Smooth muscle cell (in vitro differentiated cells): ENCODE measurements at regions not wholly inside any gene's neighbourhood (a gene's known extent, or its start where the extent isn't known, plus 50 kb on each side); places are given as distances from the start of the nearest gene placed in this dataset.

ENCODE experiments used
- DNase-seq: peaks from one replicate; lab custom pipeline; 2025; ENCODE audit not compliant: unreplicated experiment; lab: John Stamatoyannopoulos, UW
- H2AFZ ChIP-seq: fragments of 200-600 bp; sonication (generic); 2 replicates; pipeline ENCODE4 v1.6.0; 2016; ENCODE audit warnings: antibody characterized with exemption, low read depth, mild to moderate bottlenecking
- H3F3A ChIP-seq: fragments of 200-600 bp; sonication (generic); 2 replicates; pipeline ENCODE4 v1.6.0; 2017; ENCODE audit warnings: antibody characterized with exemption, low read depth
- H3K27ac ChIP-seq: fragments of 200-600 bp; sonication (generic); 2 replicates; pipeline ENCODE4 v1.5.1; 2016; ENCODE audit warnings: low read depth, mild to moderate bottlenecking
- H3K27me3 ChIP-seq: fragments of 200-600 bp; sonication (generic); 2 replicates; pipeline ENCODE4 v1.6.1; 2016; ENCODE audit warnings: low read depth, mild to moderate bottlenecking
- H3K36me3 ChIP-seq: fragments of 200-600 bp; sonication (generic); 2 replicates; pipeline ENCODE4 v1.5.1; 2016; ENCODE audit warnings: low read depth
- H3K4me1 ChIP-seq: fragments of 200-600 bp; sonication (generic); 2 replicates; pipeline ENCODE4 v1.5.1; 2016; ENCODE audit warnings: low read depth
- H3K4me2 ChIP-seq: fragments of 200-600 bp; sonication (generic); 2 replicates; pipeline ENCODE4 v1.6.0; 2016; ENCODE audit warnings: mild to moderate bottlenecking
- H3K4me3 ChIP-seq: fragments of 200-600 bp; sonication (generic); 2 replicates; pipeline ENCODE4 v1.5.1; 2016; ENCODE audit warnings: mild to moderate bottlenecking
- H3K79me2 ChIP-seq: fragments of 200-600 bp; sonication (generic); 2 replicates; pipeline ENCODE4 v1.6.0; 2016; ENCODE audit warnings: low read depth, mild to moderate bottlenecking
- H3K9ac ChIP-seq: fragments of 200-600 bp; sonication (generic); 2 replicates; pipeline ENCODE4 v1.6.0; 2016; ENCODE audit warnings: low read depth
- H3K9me3 ChIP-seq: fragments of 200-600 bp; sonication (generic); replicated peaks from 2 replicates; pipeline ENCODE4 v1.5.1; 2016; ENCODE audit warnings: low read depth
- H4K20me1 ChIP-seq: fragments of 200-600 bp; sonication (generic); 2 replicates; pipeline ENCODE4 v1.6.0; 2016; ENCODE audit warnings: low read depth
- CTCF ChIP-seq: fragments of 200-600 bp; sonication (generic); IDR thresholded peaks from 2 replicates; pipeline ENCODE4 v1.5.1; 2017; ENCODE audit warnings: borderline replicate concordance, mild to moderate bottlenecking, antibody characterized with exemption; ENCODE audit not compliant: insufficient read depth, poor library complexity, severe bottlenecking
- WGBS: methylation state at CpG from one replicate; pipeline ENCODE4 v1.1.7; 2016; ENCODE audit warnings: low lambda C conversion rate; 5-methylcytosine and 5-hydroxymethylcytosine counted together

GRCh38 chr18:59767732-59768131, 70.5 kb upstream of the CCBE1 start:
- DNase-seq: no peak
- WGBS: 89% methylated on average over 2 of the region's 2 CpGs

GRCh38 chr18:59765343-59765742, 68.1 kb upstream of the CCBE1 start:
- no peak overlapping the region for H3K27ac ChIP-seq
- no peaks in the 10 kb centered on the region for H3K4me1 ChIP-seq

More at GRCh38 chr18:59767732-59768131, 70.5 kb upstream of the CCBE1 start:
- Histone ChIP-seq H3F3A (no peaks in the 10 kb centered on the region), H3K27ac (no peak overlapping the region), H3K4me2 (no peak overlapping the region), H4K20me1 (no peaks in the 10 kb centered on the region), H2AFZ (no peak overlapping the region), H3K9me3 (no peaks in the 10 kb centered on the region), H3K27me3 (peaks cover 24% of the 10 kb centered on the region), H3K4me3 (no peak overlapping the region), H3K79me2 (no peaks in the 10 kb centered on the region), H3K4me1 (no peaks in the 10 kb centered on the region), H3K9ac (no peak overlapping the region), H3K36me3 (no peaks in the 10 kb centered on the region)
- no peak for TF ChIP-seq CTCF

DNA sequence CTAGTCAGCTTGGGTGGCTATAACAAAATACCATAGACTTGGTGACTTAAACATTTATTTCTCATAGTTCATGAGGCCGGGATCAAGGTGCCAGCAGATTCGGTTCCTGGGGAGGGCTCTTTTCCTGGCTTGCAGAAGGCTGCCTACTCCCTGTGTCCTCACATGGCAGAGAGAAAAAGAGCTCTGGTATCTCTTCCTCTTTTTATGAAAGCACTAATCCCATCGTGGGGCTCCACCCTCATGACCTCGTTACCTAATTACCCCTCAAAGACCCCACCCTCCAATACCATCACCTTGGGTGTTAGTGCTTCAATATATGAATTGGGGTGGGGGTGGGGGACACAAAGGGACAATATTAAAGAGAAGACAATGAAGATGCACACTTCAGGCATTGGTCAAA, 67.1 kb upstream of the CCBE1 start:
- Histone ChIP-seq H3K9ac (no peak overlapping the region), H3K27ac (no peak overlapping the region), H2AFZ (no peak overlapping the region), H3F3A (no peaks in the 10 kb centered on the region), H3K36me3 (no peaks in the 10 kb centered on the region), H3K27me3 (no peaks in the 10 kb centered on the region), H4K20me1 (no peaks in the 10 kb centered on the region), H3K79me2 (no peaks in the 10 kb centered on the region), H3K4me3 (no peak overlapping the region), H3K4me1 (no peaks in the 10 kb centered on the region), H3K4me2 (no peak overlapping the region), H3K9me3 (no peaks in the 10 kb centered on the region)
- DNase-seq: no peak
- WGBS: 88% methylated on average over 4 of the region's 4 CpGs
- TF ChIP-seq CTCF: no peak

More at GRCh38 chr18:59765343-59765742, 68.1 kb upstream of the CCBE1 start:
- Histone ChIP-seq H3K79me2 (no peaks in the 10 kb centered on the region), H3K4me3 (no peak overlapping the region), H3K27me3 (peaks cover 8% of the 10 kb centered on the region), H2AFZ (no peak overlapping the region), H3K9me3 (no peaks in the 10 kb centered on the region), H3K4me2 (no peak overlapping the region), H3F3A (no peaks in the 10 kb centered on the region), H3K9ac (no peak overlapping the region), H3K36me3 (no peaks in the 10 kb centered on the region), H4K20me1 (no peaks in the 10 kb centered on the region)
- WGBS: 94% methylated on average over 4 of the region's 4 CpGs
- DNase-seq: no peak
- no peak for TF ChIP-seq CTCF

DNA sequence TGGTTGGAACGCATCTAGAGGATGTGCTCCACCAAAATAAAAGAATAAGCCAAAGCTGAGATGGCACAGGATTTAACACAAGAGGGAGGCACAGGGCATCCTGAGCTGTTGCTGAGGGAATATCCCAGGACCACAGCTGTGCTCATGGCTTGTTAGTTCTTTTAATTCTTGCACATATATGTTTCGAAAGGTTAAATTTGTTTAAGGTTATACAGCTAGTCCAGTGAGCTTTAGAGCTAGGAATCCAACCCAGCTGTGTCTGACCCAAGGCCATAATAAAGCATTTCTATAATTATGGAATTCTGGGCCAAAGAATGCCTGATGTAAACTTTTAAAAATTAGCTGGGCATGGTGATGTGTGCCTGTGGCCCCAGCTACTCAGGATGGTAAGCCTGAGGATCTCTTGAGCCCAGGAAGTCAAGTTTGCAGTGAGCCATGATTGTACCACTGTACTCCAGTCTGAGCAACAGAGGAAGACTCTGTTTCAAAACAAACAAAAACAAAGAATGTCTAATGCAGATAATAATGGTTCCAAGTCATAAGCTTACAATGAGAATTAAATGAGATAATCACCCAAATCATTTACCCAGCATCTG, 66.4 kb upstream of the CCBE1 start:
- Histone ChIP-seq H3K9ac (no peak overlapping the region), H2AFZ (no peak overlapping the region), H3K27me3 (no peaks in the 10 kb centered on the region), H3F3A (no peaks in the 10 kb centered on the region), H3K27ac (no peak overlapping the region), H3K4me1 (no peaks in the 10 kb centered on the region), H3K4me2 (no peak overlapping the region), H3K36me3 (no peaks in the 10 kb centered on the region), H3K79me2 (no peaks in the 10 kb centered on the region), H3K4me3 (no peak overlapping the region), H4K20me1 (no peaks in the 10 kb centered on the region), H3K9me3 (no peaks in the 10 kb centered on the region)
- TF ChIP-seq CTCF: no peak
- no peak for DNase-seq
- WGBS: 96% methylated on average over 2 of the region's 2 CpGs
